OCI-LY1 (cell line): ENCODE measurements at regions not wholly inside any gene's neighbourhood (a gene's known extent, or its start where the extent isn't known, plus 50 kb on each side); places are given as distances from the start of the nearest gene placed in this dataset.

Experiments
- H2AFZ ChIP-seq: fragments of 200-600 bp; sonication (generic), shearing (Covaris generic); 2 replicates; pipeline ENCODE4 v1.6.0; 2014; ENCODE audit warnings: antibody characterized with exemption, mild to moderate bottlenecking, low read length
- H3F3A ChIP-seq: fragments of 200-600 bp; sonication (generic), shearing (Covaris generic); 2 replicates; pipeline ENCODE4 v1.6.0; 2014; ENCODE audit warnings: mild to moderate bottlenecking, antibody characterized with exemption, low read length, moderate library complexity; ENCODE audit not compliant: insufficient read depth
- H3K27ac ChIP-seq: fragments of 200-600 bp; sonication (generic); 2 replicates; pipeline ENCODE4 v1.5.1; 2014; ENCODE audit warnings: low read length, mixed run types, mild to moderate bottlenecking, low read depth; ENCODE audit not compliant: poor library complexity, severe bottlenecking
- H3K27me3 ChIP-seq: fragments of 200-600 bp; sonication (generic); 2 replicates; pipeline ENCODE4 v1.6.0; 2014; ENCODE audit warnings: antibody characterized with exemption, mild to moderate bottlenecking, low read length, moderate library complexity; ENCODE audit not compliant: insufficient read depth
- H3K36me3 ChIP-seq: fragments of 200-600 bp; sonication (generic); 2 replicates; pipeline ENCODE4 v1.6.1; 2014; ENCODE audit warnings: mild to moderate bottlenecking, antibody characterized with exemption, low read length, moderate library complexity, mixed read lengths; ENCODE audit not compliant: insufficient read depth
- H3K4me1 ChIP-seq: fragments of 200-600 bp; sonication (generic); 2 replicates; pipeline ENCODE4 v1.5.1; 2014; ENCODE audit warnings: mild to moderate bottlenecking, low read length, moderate library complexity; ENCODE audit not compliant: insufficient read depth, severe bottlenecking
- H3K4me2 ChIP-seq: fragments of 200-600 bp; sonication (generic), shearing (Covaris generic); 2 replicates; pipeline ENCODE4 v1.6.1; 2014; ENCODE audit warnings: low read length
- H3K4me3 ChIP-seq: fragments of 200-600 bp; sonication (generic); 2 replicates; pipeline ENCODE4 v1.5.1; 2014; ENCODE audit warnings: low read length, low read depth, mild to moderate bottlenecking, mixed read lengths; ENCODE audit not compliant: poor library complexity, severe bottlenecking
- H3K79me2 ChIP-seq: fragments of 200-600 bp; shearing (Covaris generic); 2 replicates; pipeline ENCODE4 v1.6.1; 2016; ENCODE audit warnings: mixed run types, low read length, mixed read lengths; ENCODE audit not compliant: insufficient read depth
- H3K9ac ChIP-seq: fragments of 200-600 bp; sonication (generic), shearing (Covaris generic); 2 replicates; pipeline ENCODE4 v1.6.1; 2014; ENCODE audit warnings: mild to moderate bottlenecking, low read length, mixed read lengths
- H3K9me2 ChIP-seq: fragments of 200-600 bp; sonication (generic), shearing (Covaris generic); 2 replicates; pipeline ENCODE4 v1.6.1; 2014; ENCODE audit warnings: low read depth, mild to moderate bottlenecking, low read length, mixed read lengths
- H3K9me3 ChIP-seq: fragments of 200-600 bp; shearing (Covaris generic); 2 replicates; pipeline ENCODE4 v1.6.1; 2014; ENCODE audit warnings: low read length, mixed read lengths
- H4K20me1 ChIP-seq: fragments of 200-600 bp; sonication (generic), shearing (Covaris generic); 2 replicates; pipeline ENCODE4 v1.6.0; 2016; ENCODE audit warnings: mild to moderate bottlenecking, low read length; ENCODE audit not compliant: insufficient read depth
- EZH2 ChIP-seq: fragments of 200-600 bp; sonication (generic), shearing (Covaris generic); IDR thresholded peaks from 2 replicates; pipeline ENCODE4 v1.8.0; 2017; ENCODE audit warnings: borderline replicate concordance, mixed run types, mild to moderate bottlenecking, antibody characterized with exemption, low read length, moderate library complexity, mixed read lengths
- TF ChIP-seq, protein P1 (sequence below): fragments of 200-600 bp; sonication (generic), shearing (Covaris generic); IDR thresholded peaks from 2 replicates; pipeline ENCODE4 v1.5.1; 2017; ENCODE audit warnings: mild to moderate bottlenecking, antibody characterized with exemption, low read length, moderate library complexity, mixed read lengths

DNA sequence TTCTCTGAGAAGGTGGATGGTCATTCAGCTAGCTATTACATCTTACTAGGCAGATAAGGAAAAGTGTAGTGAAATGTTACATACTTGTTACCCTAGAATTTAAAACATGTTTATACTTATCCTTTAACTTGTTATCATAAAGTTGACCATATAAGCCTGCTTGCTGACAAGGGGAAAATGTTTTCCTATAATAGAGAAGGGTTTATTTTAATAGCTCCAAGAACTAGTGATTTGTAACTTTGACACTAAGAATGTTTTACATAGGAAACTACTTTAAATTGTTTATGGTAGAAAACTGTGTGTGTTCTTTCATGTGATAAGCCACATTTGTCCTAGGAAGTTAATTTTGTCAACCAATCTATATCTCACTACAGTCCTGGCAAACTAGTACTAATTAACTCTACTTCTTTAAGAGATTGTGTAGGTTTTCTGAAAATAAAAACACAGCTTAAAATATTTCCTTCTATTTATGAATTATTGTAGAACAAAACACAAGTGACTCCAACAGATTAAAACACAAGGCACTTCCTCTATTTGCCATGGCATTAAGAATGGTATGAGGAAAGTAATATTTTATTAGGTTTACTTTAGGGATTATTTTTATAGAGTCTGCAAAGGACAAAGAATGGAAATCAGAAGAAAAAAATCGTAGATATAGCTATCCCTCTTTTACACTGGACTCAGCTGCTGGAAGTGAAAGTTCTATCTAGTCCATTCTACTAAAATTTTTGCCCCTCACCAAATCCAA, 233.3 kb upstream of the NBEA start:
- no peaks in the 10 kb centered on the region for H3K79me2 ChIP-seq
- no peaks in the 10 kb centered on the region for H3K9me2 ChIP-seq
- H3K4me3 ChIP-seq = no peak overlapping the region
- H2AFZ ChIP-seq = no peak overlapping the region
- H3K27ac ChIP-seq = no peak overlapping the region
- no peaks in the 10 kb centered on the region for H3K36me3 ChIP-seq
- TF ChIP-seq, protein P1, sequence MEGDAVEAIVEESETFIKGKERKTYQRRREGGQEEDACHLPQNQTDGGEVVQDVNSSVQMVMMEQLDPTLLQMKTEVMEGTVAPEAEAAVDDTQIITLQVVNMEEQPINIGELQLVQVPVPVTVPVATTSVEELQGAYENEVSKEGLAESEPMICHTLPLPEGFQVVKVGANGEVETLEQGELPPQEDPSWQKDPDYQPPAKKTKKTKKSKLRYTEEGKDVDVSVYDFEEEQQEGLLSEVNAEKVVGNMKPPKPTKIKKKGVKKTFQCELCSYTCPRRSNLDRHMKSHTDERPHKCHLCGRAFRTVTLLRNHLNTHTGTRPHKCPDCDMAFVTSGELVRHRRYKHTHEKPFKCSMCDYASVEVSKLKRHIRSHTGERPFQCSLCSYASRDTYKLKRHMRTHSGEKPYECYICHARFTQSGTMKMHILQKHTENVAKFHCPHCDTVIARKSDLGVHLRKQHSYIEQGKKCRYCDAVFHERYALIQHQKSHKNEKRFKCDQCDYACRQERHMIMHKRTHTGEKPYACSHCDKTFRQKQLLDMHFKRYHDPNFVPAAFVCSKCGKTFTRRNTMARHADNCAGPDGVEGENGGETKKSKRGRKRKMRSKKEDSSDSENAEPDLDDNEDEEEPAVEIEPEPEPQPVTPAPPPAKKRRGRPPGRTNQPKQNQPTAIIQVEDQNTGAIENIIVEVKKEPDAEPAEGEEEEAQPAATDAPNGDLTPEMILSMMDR = no peak
- TF ChIP-seq EZH2 = no peak
- H3K27me3 ChIP-seq = no peaks in the 10 kb centered on the region
- H3K4me2 ChIP-seq = no peak overlapping the region
- no peaks in the 10 kb centered on the region for H4K20me1 ChIP-seq
- no peaks in the 10 kb centered on the region for H3F3A ChIP-seq
- H3K4me1 ChIP-seq = no peaks in the 10 kb centered on the region
- no peak overlapping the region for H3K9ac ChIP-seq
- H3K9me3 ChIP-seq = no peaks in the 10 kb centered on the region

DNA sequence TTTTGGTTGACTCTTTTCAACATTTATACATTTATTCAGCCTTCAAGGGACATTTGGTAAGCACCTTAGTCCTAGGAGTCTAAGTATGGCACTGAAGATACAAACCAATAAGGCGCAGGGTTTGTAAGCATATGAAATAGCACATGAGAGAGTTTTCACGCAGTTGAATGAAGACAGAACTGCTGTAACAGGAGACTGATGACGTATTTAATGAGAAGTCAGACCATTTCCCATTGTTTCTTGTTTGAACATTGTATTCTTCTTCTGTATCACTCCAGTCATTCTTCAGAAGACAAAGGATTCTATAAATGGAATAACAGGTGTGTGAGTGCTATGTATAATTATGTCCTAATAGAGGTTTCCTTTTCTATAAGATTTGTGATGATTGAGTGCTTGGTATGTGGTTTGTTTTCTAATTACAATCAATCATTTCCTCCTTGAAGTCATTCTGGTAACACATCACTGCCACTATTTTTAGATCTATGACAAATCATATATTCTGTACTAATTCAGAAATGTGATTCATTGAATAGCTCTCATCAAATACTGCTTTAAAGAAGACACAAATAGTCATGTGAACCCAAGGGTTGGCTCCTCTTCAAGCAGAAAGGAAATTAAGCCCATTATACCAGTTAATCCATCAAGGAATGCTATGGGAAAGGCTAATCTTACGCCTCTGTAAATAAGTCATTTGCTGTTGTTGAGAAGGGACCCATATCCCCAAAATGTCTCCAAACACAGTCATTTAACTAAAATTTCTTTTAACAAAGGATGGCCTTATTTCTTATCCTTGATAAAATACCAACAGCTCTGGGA, 222.8 kb upstream of the NBEA start:
- no peaks in the 10 kb centered on the region for H3F3A ChIP-seq
- no peaks in the 10 kb centered on the region for H3K4me1 ChIP-seq
- no peak overlapping the region for H3K27ac ChIP-seq
- no peaks in the 10 kb centered on the region for H3K36me3 ChIP-seq
- no peak overlapping the region for H3K4me2 ChIP-seq
- no peaks in the 10 kb centered on the region for H3K9me2 ChIP-seq
- H3K9me3 ChIP-seq = no peaks in the 10 kb centered on the region
- H4K20me1 ChIP-seq = no peaks in the 10 kb centered on the region
- H3K4me3 ChIP-seq = no peak overlapping the region
- no peaks in the 10 kb centered on the region for H3K79me2 ChIP-seq
- no peak overlapping the region for H2AFZ ChIP-seq
- no peaks in the 10 kb centered on the region for H3K27me3 ChIP-seq
- no peak overlapping the region for H3K9ac ChIP-seq
- TF ChIP-seq, protein P1 = no peak

DNA sequence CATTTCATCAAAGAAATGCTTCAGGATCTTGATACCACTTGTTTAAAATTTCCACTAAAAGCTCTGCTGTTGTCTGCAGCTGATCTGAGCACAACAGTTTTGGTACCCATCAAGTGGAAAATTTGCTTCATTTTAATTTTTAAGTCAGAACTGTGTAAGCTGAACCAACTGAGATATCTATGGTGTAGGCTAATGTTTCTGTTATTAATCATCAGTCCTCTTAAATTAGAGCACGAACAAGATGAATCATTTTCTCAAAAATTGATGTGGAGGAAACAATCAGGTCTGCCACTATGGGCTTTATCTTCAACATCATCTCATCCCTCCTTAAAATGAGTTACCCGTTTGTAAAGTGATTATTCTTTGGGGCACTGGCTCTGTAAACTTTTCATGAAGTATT, 221.5 kb upstream of the NBEA start:
- Histone ChIP-seq H3K27ac (no peak overlapping the region), H4K20me1 (no peaks in the 10 kb centered on the region), H3K79me2 (no peaks in the 10 kb centered on the region), H3K27me3 (no peaks in the 10 kb centered on the region), H3K9me2 (no peaks in the 10 kb centered on the region), H3K9me3 (no peaks in the 10 kb centered on the region), H3K4me1 (no peaks in the 10 kb centered on the region), H3K4me2 (no peak overlapping the region), H3K9ac (no peak overlapping the region), H3K36me3 (no peaks in the 10 kb centered on the region), H3F3A (no peaks in the 10 kb centered on the region), H3K4me3 (no peak overlapping the region), H2AFZ (no peak overlapping the region)
- TF ChIP-seq, protein P1 = no peak
- TF ChIP-seq EZH2 = no peak
